ENCODE measurements at regions not wholly inside any gene's neighbourhood (a gene's known extent, or its start where the extent isn't known, plus 50 kb on each side); places are given as distances from the start of the nearest gene placed in this dataset.

GRCh38 chr5:81817086-81817485 lies 66.2 kb upstream of the SSBP2 start:
- no peak for DNase-seq (ENCODE audit: low spot score)
- TF ChIP-seq CTCF (IDR thresholded peaks at IDR 0.05; ENCODE audit: borderline replicate concordance, control extremely low read depth, extremely low read depth, insufficient read depth, missing control alignments) = no peak
- in situ Hi-C loops (cut with MboI; ENCODE audit: low sequenced_read_pairs, unreplicated experiment) = no loop called here

- in situ Hi-C loops (cut with MboI; ENCODE audit: low sequenced_read_pairs, unreplicated experiment) = no loop called here
- no peak for TF ChIP-seq CTCF (IDR thresholded peaks at IDR 0.05; ENCODE audit: borderline replicate concordance, control extremely low read depth, extremely low read depth, insufficient read depth, missing control alignments)
- DNase-seq (ENCODE audit: low spot score) = no peak
Observed at GRCh38 chr5:81815321-81815720, 64.4 kb upstream of the SSBP2 start.

GRCh38 chr5:81808106-81808505 lies 57.2 kb upstream of the SSBP2 start:
- in situ Hi-C loops (cut with MboI; ENCODE audit: low sequenced_read_pairs, unreplicated experiment) = no loop called here
- TF ChIP-seq CTCF (IDR thresholded peaks at IDR 0.05; ENCODE audit: borderline replicate concordance, control extremely low read depth, extremely low read depth, insufficient read depth, missing control alignments) = no peak
- no peak for DNase-seq (ENCODE audit: low spot score)

- TF ChIP-seq CTCF (IDR thresholded peaks at IDR 0.05; ENCODE audit: borderline replicate concordance, control extremely low read depth, extremely low read depth, insufficient read depth, missing control alignments) = no peak
- in situ Hi-C loops (cut with MboI; ENCODE audit: low sequenced_read_pairs, unreplicated experiment) = no loop called here
- DNase-seq (ENCODE audit: low spot score) = no peak
Observed at GRCh38 chr5:81805086-81805485, 54.2 kb upstream of the SSBP2 start.

- no peak for DNase-seq (ENCODE audit: low spot score)
- TF ChIP-seq CTCF (IDR thresholded peaks at IDR 0.05; ENCODE audit: borderline replicate concordance, control extremely low read depth, extremely low read depth, insufficient read depth, missing control alignments) = no peak
- in situ Hi-C loops (cut with MboI; ENCODE audit: low sequenced_read_pairs, unreplicated experiment) = no loop called here
Observed at GRCh38 chr5:81803812-81804211, 52.9 kb upstream of the SSBP2 start.

- in situ Hi-C loops (cut with MboI; ENCODE audit: low sequenced_read_pairs, unreplicated experiment) = no loop called here
- DNase-seq (ENCODE audit: low spot score) = no peak
- no peak for TF ChIP-seq CTCF (IDR thresholded peaks at IDR 0.05; ENCODE audit: borderline replicate concordance, control extremely low read depth, extremely low read depth, insufficient read depth, missing control alignments)
Observed at GRCh38 chr5:81802625-81803024, 51.7 kb upstream of the SSBP2 start.

- no peak for TF ChIP-seq CTCF (IDR thresholded peaks at IDR 0.05; ENCODE audit: borderline replicate concordance, control extremely low read depth, extremely low read depth, insufficient read depth, missing control alignments)
- in situ Hi-C loops (cut with MboI; ENCODE audit: low sequenced_read_pairs, unreplicated experiment) = no loop called here
- no peak for DNase-seq (ENCODE audit: low spot score)
Observed at GRCh38 chr5:81802020-81802419, 51.1 kb upstream of the SSBP2 start.
